H1 (cell line): ENCODE measurements at regions not wholly inside any gene's neighbourhood (a gene's known extent, or its start where the extent isn't known, plus 50 kb on each side); places are given as distances from the start of the nearest gene placed in this dataset.

Source experiments
- CTCF ChIA-PET: fragments of 300-600 bp; sonication (Branson Sonifier 250); formaldehyde crosslinking; loops from one replicate; lab custom pipeline; 2021; ENCODE audit not compliant: partially characterized antibody; lab: Charles Lee
- POLR2A ChIA-PET: fragments of 300-600 bp; sonication (Branson Sonifier 250); formaldehyde crosslinking; loops from one replicate; lab custom pipeline; 2021; ENCODE audit warnings: inconsistent platforms; ENCODE audit not compliant: partially characterized antibody; lab: Charles Lee
- DNase-seq, 2 experiments: peaks; one replicate each; pipeline versions ENCODE4 v3.0.0 to v3.0.0-alpha.2; 2010 to 2022; ENCODE audit warnings: low spot score in 2 of 2, low read depth in 1 of 2, mixed read lengths in 1 of 2
- FAIRE-seq: peaks from 2 replicates; lab custom pipeline; 2011; peaks lifted over from hg19 to GRCh38; lab: Jason Lieb, UNC
- H2AFZ ChIP-seq: 2 replicates; pipeline ENCODE4 v1.8.1; 2012; ENCODE audit warnings: low read length, inconsistent platforms
- H2AK5ac ChIP-seq: 2 replicates; pipeline ENCODE4 v1.6.1; 2013; ENCODE audit warnings: low read depth, low read length
- H2BK120ac ChIP-seq: replicated peaks from 2 replicates; pipeline ENCODE3; 2013; ENCODE audit warnings: low read depth, low read length, inconsistent platforms
- H2BK12ac ChIP-seq: 2 replicates; pipeline ENCODE4 v1.6.1; 2013; ENCODE audit warnings: low read depth, low read length
- H2BK15ac ChIP-seq: 2 replicates; pipeline ENCODE4 v1.6.1; 2013; ENCODE audit warnings: low read length
- H2BK20ac ChIP-seq: 2 replicates; pipeline ENCODE4 v1.6.1; 2013; ENCODE audit warnings: low read length
- H2BK5ac ChIP-seq: 2 replicates; pipeline ENCODE4 v1.6.1; 2013; ENCODE audit warnings: low read depth, low read length
- H3K14ac ChIP-seq: 2 replicates; pipeline ENCODE4 v1.6.1; 2013; ENCODE audit warnings: inconsistent platforms; ENCODE audit not compliant: insufficient read length
- H3K18ac ChIP-seq: 2 replicates; pipeline ENCODE4 v1.6.1; 2013; ENCODE audit warnings: low read length; ENCODE audit errors: extremely low read depth
- H3K23ac ChIP-seq: 2 replicates; pipeline ENCODE4 v1.6.1; 2013; ENCODE audit warnings: inconsistent platforms; ENCODE audit not compliant: insufficient read length
- H3K23me2 ChIP-seq: 2 replicates; pipeline ENCODE4 v1.6.1; 2013; ENCODE audit warnings: low read depth, low read length
- H3K27ac ChIP-seq: 2 replicates; pipeline ENCODE4 v1.6.1; 2011; ENCODE audit warnings: low read depth, low read length, inconsistent platforms
- H3K27me3 ChIP-seq, 4 experiments: replicated peaks in 1 of 4; 1 replicate in 1 of 4; 2 replicates in 3 of 4; pipeline versions ENCODE4 v1.6.1 to v1.8.1; 2011 to 2013; ENCODE audit warnings: low read length in 3 of 4, mild to moderate bottlenecking in 3 of 4, inconsistent platforms in 2 of 4, mixed read lengths in 2 of 4, moderate library complexity in 1 of 4; ENCODE audit not compliant: control insufficient read depth in 3 of 4, insufficient read depth in 3 of 4; ENCODE audit errors: extremely low read depth in 1 of 4
- H3K36me3 ChIP-seq, 4 experiments: 2 replicates each; pipeline versions ENCODE4 v1.6.1 to v1.8.1; 2011 to 2013; ENCODE audit warnings: mild to moderate bottlenecking in 4 of 4, low read length in 3 of 4, moderate library complexity in 2 of 4, control low read depth in 1 of 4, inconsistent platforms in 1 of 4; ENCODE audit not compliant: insufficient read depth in 4 of 4, control insufficient read depth in 2 of 4
- H3K4ac ChIP-seq: replicated peaks from 2 replicates; pipeline ENCODE3; 2013; ENCODE audit warnings: low read length, low read depth, mixed read lengths, inconsistent platforms; ENCODE audit not compliant: insufficient read length
- H3K4me1 ChIP-seq, 4 experiments: replicated peaks in 1 of 4; 1 replicate in 1 of 4; 2 replicates in 3 of 4; pipeline versions ENCODE4 v1.6.1 to v1.8.1; 2011 to 2013; ENCODE audit warnings: low read length in 3 of 4, inconsistent platforms in 2 of 4, mixed read lengths in 1 of 4; ENCODE audit not compliant: insufficient read depth in 4 of 4, control insufficient read depth in 3 of 4
- H3K4me2 ChIP-seq, 2 experiments: 2 replicates each; pipeline versions ENCODE4 v1.6.1 to v1.8.1; 2011 to 2013; ENCODE audit warnings: low read depth in 2 of 2, low read length in 2 of 2, control low read depth in 1 of 2, inconsistent platforms in 1 of 2, mild to moderate bottlenecking in 1 of 2; ENCODE audit not compliant: insufficient read depth in 1 of 2
- H3K4me3 ChIP-seq, 4 experiments: fragments of 200-600, 300-600 bp in 1 of 4; sonication (generic), shearing (Covaris generic), sonication (Bioruptor Twin) in 1 of 4; 2 replicates each; pipeline versions ENCODE4 v1.5.1 to v1.8.1; 2011 to 2016; ENCODE audit warnings: low read length in 4 of 4, low read depth in 3 of 4, control low read depth in 2 of 4, inconsistent platforms in 2 of 4, mild to moderate bottlenecking in 2 of 4, mixed read lengths in 1 of 4, moderate library complexity in 1 of 4; ENCODE audit not compliant: insufficient read depth in 2 of 4; ENCODE audit errors: extremely low read depth in 1 of 4
- H3K56ac ChIP-seq: replicated peaks from 2 replicates; pipeline ENCODE3; 2013; ENCODE audit warnings: low read depth, mild to moderate bottlenecking, mixed read lengths, low read length, inconsistent platforms; ENCODE audit not compliant: insufficient read length
- H3K79me1 ChIP-seq: 2 replicates; pipeline ENCODE4 v1.6.1; 2013; ENCODE audit warnings: low read depth, low read length, control low read depth
- H3K79me2 ChIP-seq, 2 experiments: 2 replicates each; pipeline versions ENCODE4 v1.6.1 to v1.8.1; 2012 to 2013; ENCODE audit warnings: low read length in 2 of 2, mild to moderate bottlenecking in 2 of 2, inconsistent platforms in 1 of 2; ENCODE audit not compliant: insufficient read depth in 2 of 2, control insufficient read depth in 1 of 2
- H3K9ac ChIP-seq, 4 experiments: replicated peaks in 1 of 4; 1 replicate in 1 of 4; 2 replicates in 3 of 4; pipeline versions ENCODE4 v1.6.1 to v1.8.1; 2011 to 2013; ENCODE audit warnings: low read depth in 3 of 4, low read length in 3 of 4, control low read depth in 2 of 4, mild to moderate bottlenecking in 2 of 4, moderate library complexity in 2 of 4, inconsistent platforms in 1 of 4; ENCODE audit errors: extremely low read depth in 1 of 4
- H3K9me3 ChIP-seq, 2 experiments: 2 replicates each; pipeline versions ENCODE4 v1.6.1 to v1.8.1; 2012 to 2013; ENCODE audit warnings: mild to moderate bottlenecking in 2 of 2, moderate library complexity in 2 of 2, control low read depth in 1 of 2, inconsistent platforms in 1 of 2, low read depth in 1 of 2, low read length in 1 of 2, mixed read lengths in 1 of 2; ENCODE audit not compliant: insufficient read depth in 2 of 2
- H4K20me1 ChIP-seq, 2 experiments: replicated peaks in 1 of 2; 2 replicates each; pipeline versions ENCODE3 to v1.8.1; 2011 to 2013; ENCODE audit warnings: inconsistent platforms in 2 of 2, low read length in 2 of 2, mild to moderate bottlenecking in 1 of 2; ENCODE audit not compliant: insufficient read depth in 2 of 2, control insufficient read depth in 1 of 2
- H4K5ac ChIP-seq: 2 replicates; pipeline ENCODE4 v1.6.1; 2013; ENCODE audit warnings: low read length, low read depth, mixed read lengths, inconsistent platforms; ENCODE audit not compliant: insufficient read length
- H4K8ac ChIP-seq: 2 replicates; pipeline ENCODE4 v1.8.0; 2013; ENCODE audit warnings: mild to moderate bottlenecking, moderate library complexity, low read length, inconsistent platforms; ENCODE audit not compliant: insufficient read depth; ENCODE audit errors: extremely low read depth
- H4K91ac ChIP-seq: replicated peaks from 2 replicates; pipeline ENCODE3; 2013; ENCODE audit warnings: low read length, mixed read lengths, inconsistent platforms; ENCODE audit not compliant: insufficient read length
- BRCA1 ChIP-seq: IDR thresholded peaks from 2 replicates; pipeline ENCODE4 v1.6.1; 2012; ENCODE audit warnings: low read depth, low read length, improper control_type of control experiment
- CEBPB ChIP-seq: IDR thresholded peaks from 2 replicates; pipeline ENCODE4 v1.6.1; 2012; ENCODE audit warnings: low read depth, low read length
- CHD1 ChIP-seq: IDR thresholded peaks from 2 replicates; pipeline ENCODE4 v1.6.1; 2012; ENCODE audit warnings: low read depth, low read length, improper control_type of control experiment
- CREB1 ChIP-seq: IDR thresholded peaks from 2 replicates; pipeline ENCODE4 v1.6.1; 2012; ENCODE audit warnings: inconsistent platforms
- EP300 ChIP-seq, 2 experiments: IDR thresholded peaks; 1 replicate in 1 of 2; 2 replicates in 1 of 2; pipeline ENCODE4 v1.6.1; 2011 to 2012; ENCODE audit warnings: low read depth in 2 of 2, low read length in 2 of 2, mild to moderate bottlenecking in 2 of 2, borderline replicate concordance in 1 of 2, inconsistent platforms in 1 of 2, moderate library complexity in 1 of 2
- EZH2 ChIP-seq: fragments of 200-600 bp; sonication (generic); IDR thresholded peaks from 2 replicates; pipeline ENCODE4 v1.7.1; 2012; ENCODE audit warnings: low read depth, mild to moderate bottlenecking, moderate library complexity, low read length, inconsistent platforms; ENCODE audit not compliant: severe bottlenecking
- GABPA ChIP-seq: IDR thresholded peaks from 2 replicates; pipeline ENCODE4 v1.6.1; 2011; ENCODE audit warnings: mild to moderate bottlenecking, low read length, moderate library complexity, borderline replicate concordance; ENCODE audit not compliant: insufficient read depth
- JUN ChIP-seq: IDR thresholded peaks from 2 replicates; pipeline ENCODE4 v1.6.1; 2011; ENCODE audit warnings: low read depth, mild to moderate bottlenecking, improper control_type of control experiment, low read length
- POU5F1 ChIP-seq: IDR thresholded peaks from 2 replicates; pipeline ENCODE4 v1.6.1; 2011; ENCODE audit warnings: low read depth, mild to moderate bottlenecking, low read length, moderate library complexity
- RXRA ChIP-seq: IDR thresholded peaks from 2 replicates; pipeline ENCODE4 v1.6.1; 2011; ENCODE audit warnings: low read depth, mild to moderate bottlenecking, low read length, moderate library complexity; ENCODE audit not compliant: insufficient read depth
- SAP30 ChIP-seq: fragments of 300-600 bp; sonication (generic); IDR thresholded peaks from 2 replicates; pipeline ENCODE4 v1.7.1; 2012; ENCODE audit warnings: low read length, moderate library complexity, mild to moderate bottlenecking, inconsistent platforms; ENCODE audit not compliant: insufficient read depth, insufficient replicate concordance
- SIX5 ChIP-seq: IDR thresholded peaks from 2 replicates; pipeline ENCODE4 v1.6.1; 2011; ENCODE audit warnings: mild to moderate bottlenecking, low read depth, low read length
- TAF1 ChIP-seq: IDR thresholded peaks from 2 replicates; pipeline ENCODE4 v1.6.1; 2011; ENCODE audit warnings: mild to moderate bottlenecking, low read depth, low read length
- TBP ChIP-seq: IDR thresholded peaks from 2 replicates; pipeline ENCODE4 v1.6.1; 2011; ENCODE audit warnings: low read depth, low read length, improper control_type of control experiment
- WGBS, 2 experiments: shearing (Covaris generic) in 1 of 2; methylation state at CpG; one replicate each; pipeline versions ENCODE4 v1.1.6 to v1.1.7; 2013 to 2015; ENCODE audit warnings: low lambda C conversion rate in 2 of 2, mixed read lengths in 2 of 2, inconsistent platforms in 1 of 2, low coverage in 1 of 2, missing lambda C conversion rate in 1 of 2; ENCODE audit not compliant: insufficient replicate concordance in 2 of 2, insufficient coverage in 1 of 2, insufficient read length in 1 of 2; ENCODE audit errors: extremely low coverage in 1 of 2, missing lambda C conversion rate in 1 of 2; 5-methylcytosine and 5-hydroxymethylcytosine counted together

GRCh38 chr2:139963863-139964355 is 1183.7 kb upstream of the NXPH2 start:
- POLR2A ChIA-PET, result no interaction called here
- Histone ChIP-seq H4K20me1 (no peaks in the 10 kb centered on the region), H2BK12ac (no peak overlapping the region)

More at GRCh38 chr2:139963863-139964355, 1183.7 kb upstream of the NXPH2 start:
- Histone ChIP-seq H3K14ac (no peak overlapping the region), H4K91ac (no peak overlapping the region), H2BK15ac (no peak overlapping the region), H2BK5ac (no peak overlapping the region), H3K4me1 (no peaks in the 10 kb centered on the region), H3K79me2 (no peaks in the 10 kb centered on the region), H3K23me2 (no peaks in the 10 kb centered on the region), H3K79me1 (no peaks in the 10 kb centered on the region), H3K27ac (no peak overlapping the region), H3K23ac (no peak overlapping the region), H3K4me2 (no peak overlapping the region), H2AK5ac (no peak overlapping the region), H3K9ac (no peak overlapping the region), H3K56ac (no peak overlapping the region), H3K27me3 (no peaks in the 10 kb centered on the region), H3K4me3 (no peak overlapping the region), H4K8ac (no peak overlapping the region), H3K18ac (no peak overlapping the region), H3K4ac (no peak overlapping the region), H3K36me3 (no peaks in the 10 kb centered on the region), H3K9me3 (no peaks in the 10 kb centered on the region), H2BK120ac (no peak overlapping the region), H2BK20ac (no peak overlapping the region), H4K5ac (no peak overlapping the region), H2AFZ (no peak overlapping the region)
- FAIRE-seq (no peak), DNase-seq (no peak)
- TF ChIP-seq TBP (no peak), BRCA1 (no peak), CREB1 (no peak), SAP30 (no peak), GABPA (no peak), POU5F1 (no peak), EZH2 (no peak), SIX5 (no peak), JUN (no peak), TAF1 (no peak), CEBPB (no peak), RXRA (no peak), CHD1 (no peak), EP300 (IDR thresholded peaks at IDR 0.05; ENCODE audit: borderline replicate concordance in 1 of 2, low read depth in 2 of 2, low read length in 2 of 2) (no peak)
- WGBS, 2 experiments, result 89% methylated on average over 10 of the region's 10 CpGs; no CpG with 5 or more reads in 1 of the 2 experiments
- CTCF ChIA-PET, result no interaction called here
